HFF-Myc (cell line): ENCODE measurements at regions not wholly inside any gene's neighbourhood (a gene's known extent, or its start where the extent isn't known, plus 50 kb on each side); places are given as distances from the start of the nearest gene placed in this dataset.
A peak's percentile ranks its signal among the peaks of the same experiment; 100 is the strongest.

ENCODE experiments used
- DNase-seq: peaks from one replicate; pipeline ENCODE4 v3.0.0-alpha.2; 2011; ENCODE audit warnings: low read depth; ENCODE audit errors: extremely low read depth
- H3K4me3 ChIP-seq: replicated peaks from 2 replicates; pipeline ENCODE4 v1.5.1; 2011; ENCODE audit warnings: low read depth, mild to moderate bottlenecking, control low read depth, low read length
- CTCF ChIP-seq: IDR thresholded peaks from 2 replicates; pipeline ENCODE4 v1.5.1; 2012; ENCODE audit warnings: mild to moderate bottlenecking, low read depth, low read length, control low read depth; ENCODE audit errors: missing control alignments

DNA sequence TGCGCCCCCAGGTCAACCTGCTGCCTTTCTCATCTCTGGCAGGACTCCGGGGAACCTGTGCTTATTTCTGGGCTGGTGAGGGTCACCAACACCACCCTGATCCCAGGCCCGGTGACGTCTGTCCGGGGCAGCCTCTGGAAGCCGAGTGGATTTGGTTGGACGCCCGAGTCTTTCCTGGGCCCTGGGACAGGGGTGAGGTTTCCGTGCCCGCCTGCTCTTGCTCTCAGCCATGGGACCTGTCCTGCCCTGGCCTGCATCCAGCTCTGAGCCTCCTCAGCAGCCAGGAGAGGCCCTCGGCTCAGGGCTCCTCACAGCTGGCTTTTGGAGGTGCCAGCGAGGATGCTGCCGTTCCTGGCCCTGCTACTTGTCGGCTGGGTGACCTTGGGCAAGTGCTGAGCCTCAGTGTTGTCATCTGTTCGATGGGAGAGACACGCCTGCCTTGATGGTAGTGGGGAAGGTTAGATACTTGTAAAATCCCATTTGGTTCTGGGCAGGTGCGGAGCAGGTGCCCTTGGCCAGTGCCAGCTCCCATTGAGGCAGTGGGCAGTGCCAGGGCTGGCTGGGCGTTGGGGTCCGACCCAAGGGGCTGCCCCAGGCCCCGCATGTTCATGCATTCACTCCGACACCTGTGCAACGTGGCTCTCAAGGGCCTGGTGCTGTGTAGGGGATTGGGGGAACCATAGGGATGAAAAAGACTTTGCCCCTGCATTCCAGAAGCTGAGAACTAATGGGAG is 58.9 kb upstream of the THY1 start:
- TF ChIP-seq CTCF, result no peak
- no peak overlapping the region for H3K4me3 ChIP-seq
- DNase-seq, result no peak

- peak; percentile 99 for TF ChIP-seq CTCF
- no peak overlapping the region for H3K4me3 ChIP-seq
- peak; percentile 48 for DNase-seq
These were observed 58.2 kb upstream of the THY1 start for GRCh38 chr11:119481021-119481666.

GRCh38 chr11:119480380-119481020 is 57.5 kb upstream of the THY1 start:
- no peak overlapping the region for H3K4me3 ChIP-seq
- DNase-seq, result no peak

GRCh38 chr11:119479685-119480275 is 56.8 kb upstream of the THY1 start:
- no peak overlapping the region for H3K4me3 ChIP-seq
- TF ChIP-seq CTCF, result peak; percentile 78
- no peak for DNase-seq

More at GRCh38 chr11:119480380-119481020, 57.5 kb upstream of the THY1 start:
- no peak for TF ChIP-seq CTCF

GRCh38 chr11:119478711-119479285 is 55.8 kb upstream of the THY1 start:
- H3K4me3 ChIP-seq, result no peak overlapping the region
- no peak for TF ChIP-seq CTCF
- no peak for DNase-seq

DNA sequence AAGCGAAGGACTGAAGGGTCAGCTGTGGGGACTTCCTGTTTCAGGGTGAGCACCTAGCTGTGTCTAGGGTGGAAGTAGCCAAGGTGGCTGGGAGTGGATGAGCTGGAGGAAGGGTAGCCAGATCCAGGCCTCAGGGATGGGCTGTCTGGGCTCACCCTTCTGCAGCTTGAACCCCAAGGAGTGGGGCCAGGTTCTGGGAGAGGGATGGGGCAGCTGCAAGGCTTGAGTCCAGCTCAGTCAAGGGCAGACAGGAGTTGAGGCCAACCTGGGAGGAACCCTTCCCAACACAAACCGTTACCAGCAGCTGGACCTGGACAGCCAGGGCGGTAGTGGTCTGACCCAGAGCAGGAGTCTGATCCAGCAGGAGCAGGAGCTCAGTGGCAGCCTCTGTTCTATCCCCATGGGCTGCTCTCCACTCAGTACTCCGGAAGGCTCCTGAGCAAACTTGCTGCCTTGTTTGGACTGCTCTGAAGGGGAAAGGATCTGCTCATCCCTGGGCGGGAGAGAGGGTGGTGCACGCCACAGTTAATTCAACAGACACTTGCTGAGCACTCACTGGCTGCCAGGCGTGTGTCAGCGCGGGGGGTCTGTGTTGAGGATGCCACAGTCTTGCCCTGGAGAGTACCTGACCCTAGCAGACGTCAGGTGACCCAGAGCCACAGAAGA is 53.8 kb upstream of the THY1 start:
- H3K4me3 ChIP-seq, result no peak overlapping the region
- no peak for TF ChIP-seq CTCF
- no peak for DNase-seq
